Naive thymus-derived CD4-positive, alpha-beta T cell (primary cell): ENCODE measurements at regions not wholly inside any gene's neighbourhood (a gene's known extent, or its start where the extent isn't known, plus 50 kb on each side); places are given as distances from the start of the nearest gene placed in this dataset.
"Not testable (repeated sequence)": the region's sequence is repeated elsewhere in the genome, so short reads cannot be mapped to it uniquely, and the experiment has no call there.

Source experiments
- ATAC-seq: fragments of 150-1000 bp; cut with Tn5 transposase; 2 replicates; pipeline ENCODE4 v1.10.0; 2021; ENCODE audit warnings: mild to moderate bottlenecking, moderate library complexity
- CTCF ChIA-PET: fragments of 350-600 bp; sonication (Branson Sonifier 250); formaldehyde crosslinking; loops from one replicate; lab custom pipeline; 2021; ENCODE audit warnings: antibody characterized with exemption; lab: Charles Lee
- POLR2A ChIA-PET: fragments of 350-600 bp; sonication (Branson Sonifier 250); formaldehyde crosslinking; loops from one replicate; lab custom pipeline; 2021; ENCODE audit warnings: antibody characterized with exemption, inconsistent platforms; lab: Charles Lee
- DNase-seq, 9 donors: peaks; one replicate each; pipeline versions ENCODE4 v3.0.0 to v3.0.0-alpha.2; 2020 to 2022; ENCODE audit warnings: mixed read lengths in 1 of 9
- H3K27ac ChIP-seq: one replicate; pipeline ENCODE4 v1.7.0; 2013; ENCODE audit warnings: mild to moderate bottlenecking, low read depth, low read length, moderate library complexity
- H3K27me3 ChIP-seq, 2 donors: one replicate each; pipeline ENCODE4 v1.7.0; 2013; ENCODE audit warnings: low read length in 2 of 2, mild to moderate bottlenecking in 2 of 2, moderate library complexity in 2 of 2; ENCODE audit not compliant: control insufficient read depth in 2 of 2, insufficient read depth in 2 of 2
- H3K36me3 ChIP-seq, 3 experiments: 1 replicate in 2 of 3; 2 replicates in 1 of 3; pipeline ENCODE4 v1.7.0; 2013; ENCODE audit warnings: low read length in 3 of 3, mild to moderate bottlenecking in 3 of 3, moderate library complexity in 1 of 3; ENCODE audit not compliant: insufficient read depth in 3 of 3, control insufficient read depth in 2 of 3
- H3K4me1 ChIP-seq, 2 donors: one replicate each; pipeline ENCODE4 v1.7.0; 2013; ENCODE audit warnings: low read length in 2 of 2, mild to moderate bottlenecking in 2 of 2, moderate library complexity in 1 of 2; ENCODE audit not compliant: control insufficient read depth in 2 of 2, insufficient read depth in 2 of 2
- H3K4me3 ChIP-seq: 2 replicates; pipeline ENCODE4 v1.7.0; 2013; ENCODE audit warnings: mild to moderate bottlenecking, low read length
- H3K9me3 ChIP-seq, 3 experiments: 1 replicate in 2 of 3; 2 replicates in 1 of 3; pipeline ENCODE4 v1.7.0; 2013; ENCODE audit warnings: low read length in 3 of 3; ENCODE audit not compliant: control insufficient read depth in 2 of 3
- H3K27ac Mint-ChIP-seq, 9 donors: one replicate each; pipeline ENCODE4 v1.8.0; 2020 to 2022; ENCODE audit warnings: mixed read lengths in 9 of 9, mild to moderate bottlenecking in 8 of 9, moderate library complexity in 5 of 9, inconsistent platforms in 2 of 9
- H3K27me3 Mint-ChIP-seq, 5 donors: one replicate each; pipeline ENCODE4 v1.8.0; 2021 to 2022; ENCODE audit warnings: mixed read lengths in 5 of 5, mild to moderate bottlenecking in 1 of 5
- H3K36me3 Mint-ChIP-seq, 5 donors: one replicate each; pipeline ENCODE4 v1.8.0; 2020 to 2022; ENCODE audit warnings: mixed read lengths in 5 of 5, mild to moderate bottlenecking in 3 of 5, inconsistent platforms in 1 of 5
- H3K4me1 Mint-ChIP-seq, 7 donors: one replicate each; pipeline ENCODE4 v1.8.0; 2020 to 2022; ENCODE audit warnings: mixed read lengths in 7 of 7, mild to moderate bottlenecking in 3 of 7, inconsistent platforms in 1 of 7
- H3K4me3 Mint-ChIP-seq, 10 donors: one replicate each; pipeline ENCODE4 v1.8.0; 2020 to 2022; ENCODE audit warnings: mild to moderate bottlenecking in 10 of 10, mixed read lengths in 10 of 10, moderate library complexity in 6 of 10, inconsistent platforms in 2 of 10
- H3K9me3 Mint-ChIP-seq, 11 donors: one replicate each; pipeline ENCODE4 v1.8.0; 2020 to 2022; ENCODE audit warnings: mixed read lengths in 11 of 11, mild to moderate bottlenecking in 4 of 11, inconsistent platforms in 1 of 11, moderate library complexity in 1 of 11
- intact Hi-C, 2 donors: fragments of 100-400 bp; cut with micrococcal nuclease; formaldehyde crosslinking; loops; one replicate each; pipeline ENCODE4 v1.15.1; 2023

GRCh38 chr5:44983006-44983405 is 174.3 kb downstream of the MRPS30 start:
- DNase-seq (no peak), ATAC-seq (no peak)
- no peak overlapping the region for H3K27ac Mint-ChIP-seq
- Histone ChIP-seq H3K9me3 (peaks cover 0 to 21% (median 0%) of the 10 kb centered on the region in 3 experiments), H3K4me3 (no peak overlapping the region), H3K27ac (no peak overlapping the region), H3K36me3 (no peaks in the 10 kb centered on the region), H3K4me1 (no peaks in the 10 kb centered on the region), H3K27me3 (no peaks in the 10 kb centered on the region)
- no peaks in the 10 kb centered on the region for H3K4me1 Mint-ChIP-seq
- H3K4me3 Mint-ChIP-seq = no peak overlapping the region
- POLR2A ChIA-PET = no interaction called here
- H3K9me3 Mint-ChIP-seq = peaks cover 14 to 90% (median 38%) of the 10 kb centered on the region in 11 donors
- intact Hi-C loops = no loop called here
- no peaks in the 10 kb centered on the region for H3K27me3 Mint-ChIP-seq
- CTCF ChIA-PET = no interaction called here
- peaks cover 0 to 10% (median 5%) of the 10 kb centered on the region in 5 donors for H3K36me3 Mint-ChIP-seq

GRCh38 chr5:44987026-44987425 is 178.3 kb downstream of the MRPS30 start:
- no peaks in the 10 kb centered on the region for H3K27me3 ChIP-seq
- intact Hi-C loops = no loop called here
- peaks cover 12 to 90% (median 48%) of the 10 kb centered on the region in 11 donors for H3K9me3 Mint-ChIP-seq
- peaks cover 0 to 10% (median 5%) of the 10 kb centered on the region in 5 donors for H3K36me3 Mint-ChIP-seq
- CTCF ChIA-PET = no interaction called here
- POLR2A ChIA-PET = no interaction called here
- DNase-seq (no peak), ATAC-seq (no peak)
- no peak overlapping the region for H3K27ac ChIP-seq
- H3K4me1 Mint-ChIP-seq = no peaks in the 10 kb centered on the region
- H3K36me3 ChIP-seq = no peaks in the 10 kb centered on the region
- no peak overlapping the region for H3K4me3 ChIP-seq
- H3K9me3 ChIP-seq = peaks cover 0 to 29% (median 0%) of the 10 kb centered on the region in 3 experiments
- no peak overlapping the region for H3K4me3 Mint-ChIP-seq
- no peaks in the 10 kb centered on the region for H3K27me3 Mint-ChIP-seq
- no peaks in the 10 kb centered on the region for H3K4me1 ChIP-seq
- no peak overlapping the region for H3K27ac Mint-ChIP-seq

GRCh38 chr5:44991693-44992092 is 182.9 kb downstream of the MRPS30 start:
- CTCF ChIA-PET = interaction anchor here (0.6 kb wide), 1 partner anchor 289 kb away, joined by 4 read pairs; no protein-coding TSS in a partner anchor
- Mint-ChIP-seq H3K36me3 (no peaks in the 10 kb centered on the region), H3K4me3 (no peak overlapping the region), H3K4me1 (no peaks in the 10 kb centered on the region), H3K27ac (no peak overlapping the region), H3K9me3 (peaks cover 5 to 50% (median 25%) of the 10 kb centered on the region in 11 donors), H3K27me3 (no peaks in the 10 kb centered on the region)
- intact Hi-C loops = no loop called here
- DNase-seq (no peak), ATAC-seq (no peak)
- H3K4me3 ChIP-seq = no peak overlapping the region
- H3K9me3 ChIP-seq = peaks cover 0 to 15% (median 0%) of the 10 kb centered on the region in 3 experiments
- H3K27me3 ChIP-seq = no peaks in the 10 kb centered on the region
- POLR2A ChIA-PET = no interaction called here
- no peaks in the 10 kb centered on the region for H3K4me1 ChIP-seq
- H3K36me3 ChIP-seq = no peaks in the 10 kb centered on the region
- H3K27ac ChIP-seq = no peak overlapping the region

GRCh38 chr5:44993286-44993685 is 184.5 kb downstream of the MRPS30 start:
- peaks cover 0 to 15% (median 0%) of the 10 kb centered on the region in 3 experiments for H3K9me3 ChIP-seq
- H3K9me3 Mint-ChIP-seq = peaks cover 5 to 38% (median 22%) of the 10 kb centered on the region in 11 donors
- POLR2A ChIA-PET = no interaction called here
- no peaks in the 10 kb centered on the region for H3K36me3 ChIP-seq
- H3K27me3 Mint-ChIP-seq = no peaks in the 10 kb centered on the region
- H3K36me3 Mint-ChIP-seq = no peaks in the 10 kb centered on the region
- no peak overlapping the region for H3K27ac Mint-ChIP-seq
- H3K4me3 Mint-ChIP-seq = no peak overlapping the region
- H3K4me1 Mint-ChIP-seq = peaks cover 0 to 4% (median 0%) of the 10 kb centered on the region in 7 donors
- no peak overlapping the region for H3K4me3 ChIP-seq
- no peak for DNase-seq
- no peak for ATAC-seq
- H3K27me3 ChIP-seq = no peaks in the 10 kb centered on the region
- no peak overlapping the region for H3K27ac ChIP-seq
- CTCF ChIA-PET = no interaction called here
- intact Hi-C loops = no loop called here
- H3K4me1 ChIP-seq = no peaks in the 10 kb centered on the region

GRCh38 chr5:44997506-44997905 is 188.8 kb downstream of the MRPS30 start:
- no peaks in the 10 kb centered on the region for H3K27me3 Mint-ChIP-seq
- Histone ChIP-seq H3K27me3 (no peaks in the 10 kb centered on the region), H3K27ac (no peak overlapping the region), H3K36me3 (no peaks in the 10 kb centered on the region), H3K9me3 (no peaks in the 10 kb centered on the region), H3K4me1 (no peaks in the 10 kb centered on the region), H3K4me3 (no peak overlapping the region)
- intact Hi-C loops = no loop called here
- ChIA-PET CTCF (no interaction called here), POLR2A (no interaction called here)
- H3K36me3 Mint-ChIP-seq = no peaks in the 10 kb centered on the region
- no peak for ATAC-seq
- DNase-seq = no peak
- no peak overlapping the region for H3K27ac Mint-ChIP-seq
- peaks cover 0 to 4% (median 0%) of the 10 kb centered on the region in 7 donors for H3K4me1 Mint-ChIP-seq
- H3K9me3 Mint-ChIP-seq = peaks cover 0 to 4% (median 0%) of the 10 kb centered on the region in 11 donors
- H3K4me3 Mint-ChIP-seq = no peak overlapping the region

- ATAC-seq, H3K27ac Mint-ChIP-seq, intact Hi-C loops, DNase-seq, H3K27me3 Mint-ChIP-seq, H3K27me3 ChIP-seq, CTCF ChIA-PET, H3K36me3 Mint-ChIP-seq, H3K4me3 Mint-ChIP-seq, H3K9me3 ChIP-seq, H3K36me3 ChIP-seq, H3K27ac ChIP-seq, H3K4me3 ChIP-seq, H3K4me1 ChIP-seq, H3K4me1 Mint-ChIP-seq: not testable (repeated sequence)
- peaks cover 0 to 16% (median 6%) of the 10 kb centered on the region in 11 donors for H3K9me3 Mint-ChIP-seq
- POLR2A ChIA-PET = interaction anchor here (0.6 kb wide), 1 partner anchor 21 kb away, joined by 4 read pairs; no protein-coding TSS in a partner anchor
Measured at GRCh38 chr5:45007102-45007501, 198.4 kb downstream of the MRPS30 start.

DNA sequence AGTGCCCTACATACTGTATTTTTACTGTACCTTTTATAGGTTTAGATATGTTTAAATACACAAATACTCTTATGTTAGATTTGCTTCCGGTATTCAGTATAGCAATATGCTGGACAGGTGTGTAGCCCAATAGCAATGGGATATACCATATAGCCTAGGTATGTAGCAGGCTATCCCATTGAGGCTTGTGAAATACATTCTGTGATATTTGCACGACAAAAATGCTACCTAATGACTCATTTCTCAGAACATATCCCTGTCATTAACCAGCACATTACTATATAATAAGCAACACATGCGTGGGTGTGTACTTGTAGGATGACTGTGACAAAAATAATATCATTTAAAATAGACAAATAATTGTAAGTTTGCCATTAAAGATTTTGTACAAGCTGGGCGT is 208.8 kb downstream of the MRPS30 start:
- no peaks in the 10 kb centered on the region for H3K27me3 Mint-ChIP-seq
- Histone ChIP-seq H3K27ac (no peak overlapping the region), H3K36me3 (no peaks in the 10 kb centered on the region), H3K27me3 (no peaks in the 10 kb centered on the region), H3K4me1 (no peaks in the 10 kb centered on the region), H3K9me3 (peaks cover 0 to 4% (median 0%) of the 10 kb centered on the region in 3 experiments), H3K4me3 (no peak overlapping the region)
- ATAC-seq = no peak
- intact Hi-C loops = no loop called here
- no peaks in the 10 kb centered on the region for H3K4me1 Mint-ChIP-seq
- no peak overlapping the region for H3K27ac Mint-ChIP-seq
- H3K9me3 Mint-ChIP-seq = peaks cover 0 to 11% (median under 1%) of the 10 kb centered on the region in 11 donors
- H3K36me3 Mint-ChIP-seq = no peaks in the 10 kb centered on the region
- ChIA-PET CTCF (no interaction called here), POLR2A (no interaction called here)
- H3K4me3 Mint-ChIP-seq = no peak overlapping the region
- no peak for DNase-seq
